Left lobe of liver (tissue), 2 donors: ENCODE measurements at regions not wholly inside any gene's neighbourhood (a gene's known extent, or its start where the extent isn't known, plus 50 kb on each side); places are given as distances from the start of the nearest gene placed in this dataset.

Source experiments
- ATAC-seq: fragments of 200-7000 bp; cut with Tn5 transposase; one replicate; pipeline ENCODE4 v1.9.1; 2020; ENCODE audit warnings: mild to moderate bottlenecking, moderate library complexity
- DNase-seq: peaks from one replicate; pipeline ENCODE4 v3.0.0-alpha.2; 2020; ENCODE audit warnings: low spot score
- donor health status: DM: no; HTN: no; CAD: no; lungs with moderate emphysema.
- donor health status: DM: no; HTN: yes; CAD: no.

DNA sequence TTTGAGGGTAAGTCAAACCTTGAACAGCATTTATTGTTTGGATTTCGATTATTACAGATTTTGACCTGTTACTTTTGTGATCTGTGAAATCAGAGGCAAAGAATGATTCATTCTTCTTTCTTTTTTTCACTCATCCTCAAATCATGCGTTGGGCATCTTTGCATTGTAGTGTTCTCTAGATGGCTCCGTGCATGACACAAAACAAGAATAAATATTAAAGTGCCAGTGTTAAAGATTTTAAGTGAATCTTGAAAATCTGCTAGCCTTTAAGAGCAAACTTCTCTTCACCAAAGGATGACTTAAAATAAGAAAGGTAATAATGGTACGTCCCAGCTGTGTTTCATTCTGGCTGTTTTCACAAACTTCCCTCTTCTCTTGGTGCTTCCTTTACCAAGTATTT, 361.9 kb upstream of the SMARCA2 start:
- ATAC-seq (no peak), DNase-seq (no peak)

DNA sequence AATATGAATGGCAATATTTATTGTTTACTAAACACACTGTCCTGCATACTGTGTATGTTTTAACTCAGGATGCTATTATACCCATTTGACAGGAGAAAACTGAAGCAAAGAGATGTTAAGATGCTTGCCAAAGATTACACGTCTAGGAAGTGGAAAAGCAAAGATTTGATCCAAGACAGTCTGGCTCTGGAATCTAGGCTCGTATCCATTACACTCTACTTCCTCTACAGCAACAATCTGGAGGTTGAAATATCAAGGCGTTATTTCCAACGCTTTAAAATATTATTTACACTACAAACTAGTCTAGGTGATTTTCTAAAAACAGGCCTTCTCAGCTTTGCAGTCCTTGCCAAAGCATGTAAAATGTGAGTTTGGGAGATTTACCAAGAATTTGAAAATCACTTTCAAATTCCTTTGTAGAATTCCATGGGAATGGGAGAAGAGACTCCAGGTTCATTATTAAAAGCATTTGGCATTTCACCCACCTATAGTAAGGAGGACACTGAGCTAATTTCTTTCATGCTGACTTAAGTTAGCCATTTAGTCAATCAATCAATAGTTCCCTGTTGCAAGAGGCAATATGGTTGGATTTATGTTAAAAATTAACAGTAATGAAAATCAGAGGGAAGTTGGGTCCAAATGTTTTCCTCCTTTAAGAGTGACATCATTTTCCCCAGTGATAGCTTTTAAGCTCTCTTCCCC, 356.3 kb upstream of the SMARCA2 start:
- ATAC-seq: no peak

DNA sequence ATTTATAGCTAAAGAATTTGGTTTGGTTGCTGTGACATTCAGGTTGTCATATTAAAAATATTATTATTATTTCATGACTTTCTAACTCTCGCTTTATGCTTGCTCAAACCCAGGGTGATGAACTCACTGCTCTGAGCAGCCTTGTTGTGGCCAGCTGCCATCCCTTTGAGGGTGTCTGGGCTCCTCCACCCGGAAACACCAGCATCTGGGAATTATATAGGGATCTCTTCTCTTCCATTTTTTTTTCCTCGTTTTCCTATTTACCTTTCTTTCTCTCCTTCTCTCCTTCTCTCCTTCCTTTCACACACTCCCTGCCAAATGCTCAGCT, 355.8 kb upstream of the SMARCA2 start:
- DNase-seq: no peak
- no peak for ATAC-seq

More for the DNA sequence above, 356.3 kb upstream of the SMARCA2 start:
- no peak for DNase-seq

DNA sequence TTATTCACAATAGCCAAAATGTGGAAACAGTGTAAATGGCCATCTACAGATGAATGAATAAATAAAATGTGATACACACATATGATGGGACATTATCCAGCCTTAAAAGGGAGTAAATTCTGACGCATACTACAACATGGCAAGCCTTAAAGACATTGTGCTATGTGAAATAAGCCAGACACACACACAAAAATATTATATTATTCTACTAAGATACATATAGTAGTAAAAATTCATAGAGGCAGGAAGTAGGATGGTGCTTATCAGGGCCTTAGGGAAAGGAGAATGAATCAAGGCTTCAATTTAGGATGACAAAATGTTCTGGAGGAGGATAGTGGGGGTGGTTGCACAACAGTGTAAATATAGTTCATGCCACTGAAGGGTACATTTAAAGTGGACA, 346.7 kb upstream of the SMARCA2 start:
- ATAC-seq (no peak), DNase-seq (no peak)

DNA sequence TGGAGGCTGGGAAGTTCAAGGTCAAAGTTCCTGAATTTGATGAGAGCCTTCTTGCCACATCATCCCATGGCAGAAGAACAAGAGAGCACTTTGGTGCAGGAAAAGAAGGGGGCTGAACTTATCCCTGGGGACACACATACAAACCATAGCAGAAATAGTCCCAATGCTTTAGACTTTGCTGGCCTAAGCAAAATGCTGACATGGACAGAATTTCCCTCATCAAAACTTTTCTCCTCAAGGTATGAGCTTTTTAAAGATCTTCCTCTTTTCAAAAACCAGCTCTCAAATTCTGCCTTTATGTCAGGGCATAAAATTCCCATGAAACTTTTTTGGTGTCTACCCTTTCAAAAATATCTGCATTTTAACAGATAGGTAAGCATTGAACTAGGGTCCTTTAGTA, 341.8 kb upstream of the SMARCA2 start:
- no peak for DNase-seq
- no peak for ATAC-seq

DNA sequence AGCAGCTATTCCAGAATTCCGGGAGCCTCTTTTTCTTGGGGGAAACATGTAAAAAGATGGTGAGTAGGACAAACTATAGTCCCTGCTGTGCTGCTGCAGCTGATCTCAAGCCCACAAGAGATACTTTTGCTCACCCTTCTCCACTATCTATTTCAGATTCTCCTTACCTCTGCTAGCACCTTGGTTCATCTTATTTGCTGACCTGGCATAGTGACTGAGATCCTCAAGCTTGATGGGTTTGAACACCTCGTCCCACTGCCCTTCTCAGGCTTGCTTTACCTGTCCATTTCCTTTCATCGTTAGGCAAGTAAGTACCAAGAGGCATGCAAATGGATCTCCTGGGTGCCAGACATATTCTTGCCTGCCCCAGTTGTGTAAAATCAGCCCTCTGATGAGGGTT, 338.4 kb upstream of the SMARCA2 start:
- ATAC-seq: no peak

DNA sequence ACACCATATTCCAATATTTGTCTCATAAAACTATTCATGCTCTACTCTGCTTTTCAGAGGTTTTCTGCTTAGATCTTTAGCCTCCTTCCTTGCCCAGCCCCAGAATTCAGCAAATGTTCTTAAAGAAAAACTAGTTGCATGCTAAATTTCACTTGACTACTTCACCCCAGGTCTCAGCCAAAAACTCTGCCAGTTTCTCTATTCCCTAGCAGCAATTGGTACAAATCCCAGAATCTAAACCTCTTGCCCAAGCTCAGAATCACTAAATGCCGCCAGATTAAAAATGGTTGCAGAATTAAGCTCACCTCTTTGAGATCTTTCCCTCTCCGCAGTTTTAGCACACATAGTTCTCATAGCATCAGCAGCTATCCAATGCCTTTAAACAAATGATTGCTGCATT, 331.2 kb upstream of the SMARCA2 start:
- no peak for DNase-seq

More for the DNA sequence above, 338.4 kb upstream of the SMARCA2 start:
- no peak for DNase-seq

DNA sequence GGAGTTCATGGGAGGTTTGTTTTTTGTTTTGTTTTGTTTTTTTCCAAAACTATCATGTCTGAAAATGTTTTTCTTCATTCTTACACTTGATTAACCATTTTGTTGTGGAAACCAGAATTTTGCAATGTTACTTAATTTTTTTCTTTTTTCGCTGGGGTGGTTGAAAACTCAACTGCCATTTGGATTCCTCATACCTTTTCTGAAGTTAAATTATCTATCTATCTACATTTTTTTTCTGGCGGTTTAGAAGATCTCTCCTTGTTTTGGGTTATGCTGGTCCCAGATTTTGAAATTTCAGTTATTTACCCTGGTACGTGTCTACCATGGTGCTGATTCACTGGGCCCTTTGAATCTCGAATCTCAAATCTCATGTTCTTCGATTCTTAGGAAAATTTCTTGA, 316.2 kb upstream of the SMARCA2 start:
- DNase-seq (no peak), ATAC-seq (no peak)

More for the DNA sequence above, 331.2 kb upstream of the SMARCA2 start:
- no peak for ATAC-seq

DNA sequence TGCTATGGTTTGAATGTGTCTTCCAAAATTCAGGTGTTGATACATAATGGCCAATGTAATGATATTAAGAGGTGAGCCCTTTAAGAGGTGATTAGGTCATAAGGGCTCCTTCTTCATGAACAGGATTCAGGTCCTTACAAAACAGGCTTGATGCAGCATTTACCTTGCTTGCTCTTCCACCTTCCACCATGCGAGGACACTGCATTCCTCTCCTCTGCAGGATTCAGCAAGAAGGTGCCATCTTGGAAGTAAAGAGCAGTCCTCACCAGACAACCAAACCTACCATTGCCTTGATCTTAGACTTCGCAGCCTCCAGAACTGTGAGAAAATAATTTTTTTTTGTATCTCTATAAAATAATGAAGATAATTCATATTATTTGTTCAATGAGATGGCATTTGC, 314.0 kb upstream of the SMARCA2 start:
- DNase-seq: no peak
- ATAC-seq: no peak

DNA sequence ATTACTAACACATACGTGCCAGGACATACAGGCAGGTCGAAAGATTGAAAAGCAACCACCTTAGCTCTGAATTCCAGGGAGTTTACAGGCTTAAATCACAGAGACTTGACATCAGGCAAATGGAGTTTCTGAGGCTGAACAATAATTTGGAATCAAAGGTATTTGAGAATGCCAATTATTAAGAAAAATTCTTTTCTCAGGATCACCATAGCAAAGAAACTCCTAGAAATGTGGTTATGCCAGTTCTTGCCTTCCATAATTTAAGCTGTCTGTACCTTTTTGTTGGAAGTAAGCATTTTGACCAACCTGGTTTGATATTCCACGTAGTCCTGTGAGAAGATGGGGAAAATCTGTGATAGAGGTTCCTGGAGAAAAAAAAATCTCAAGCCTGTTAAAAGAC, 312.4 kb upstream of the SMARCA2 start:
- ATAC-seq (no peak), DNase-seq (no peak)

DNA sequence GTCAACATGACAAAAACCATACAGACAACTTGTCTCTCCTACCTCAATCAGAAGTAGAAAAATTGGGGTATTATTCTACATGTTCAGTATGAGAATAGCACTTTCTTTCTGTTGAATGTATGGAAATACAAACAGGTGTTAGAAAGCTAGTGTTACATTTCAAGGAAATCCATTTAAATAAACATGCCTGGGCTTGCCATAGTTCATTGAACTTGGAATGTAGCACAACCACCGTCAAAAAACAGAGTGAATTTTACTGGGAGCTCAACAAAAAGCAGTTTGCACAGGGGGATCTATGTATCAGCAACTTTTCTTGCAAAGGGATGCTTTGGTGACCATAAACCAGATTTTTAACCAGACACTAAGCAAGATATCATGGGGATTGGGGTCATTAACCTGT, 307.9 kb upstream of the SMARCA2 start:
- no peak for DNase-seq

DNA sequence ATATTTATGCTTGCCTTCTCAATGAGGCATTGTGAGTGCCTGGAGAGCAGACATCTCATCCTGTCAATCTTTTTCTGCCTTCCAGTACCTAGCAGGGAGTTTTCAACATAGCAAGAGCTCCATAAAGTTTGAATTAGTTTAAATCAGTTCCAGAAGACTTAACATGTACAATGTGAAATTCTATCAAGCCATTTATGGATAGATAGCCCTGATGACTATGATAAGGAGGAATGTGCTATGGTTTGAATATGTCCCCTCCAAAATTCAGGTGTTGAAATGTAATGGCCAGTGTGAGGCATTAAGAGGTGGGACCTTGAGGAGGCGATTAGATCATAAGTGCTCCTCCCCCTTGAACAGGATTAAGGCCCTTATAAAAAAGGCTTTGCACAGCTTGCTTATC, 306.9 kb upstream of the SMARCA2 start:
- ATAC-seq: no peak

More for the DNA sequence above, 307.9 kb upstream of the SMARCA2 start:
- no peak for ATAC-seq

DNA sequence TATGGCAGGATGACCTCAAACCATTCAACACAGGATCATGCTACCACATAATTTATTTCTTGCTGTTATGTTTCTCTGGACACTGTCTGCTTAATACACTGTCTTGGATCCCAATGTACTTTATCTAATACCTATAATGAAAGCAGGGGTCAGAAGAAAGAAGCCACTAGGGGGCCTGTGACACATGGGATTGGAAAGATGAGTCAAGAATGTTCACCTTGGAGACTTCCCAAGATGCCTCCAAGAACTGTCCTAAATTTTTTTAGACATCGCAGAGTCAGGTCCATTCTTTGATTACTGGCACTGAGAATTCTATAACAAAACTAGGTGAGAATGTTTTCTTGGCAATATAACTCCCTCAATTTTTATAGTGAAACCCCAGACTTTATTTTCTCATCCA, 305.8 kb upstream of the SMARCA2 start:
- ATAC-seq (peak; percentile 67), DNase-seq (no peak)

More for the DNA sequence above, 306.9 kb upstream of the SMARCA2 start:
- DNase-seq: no peak

DNA sequence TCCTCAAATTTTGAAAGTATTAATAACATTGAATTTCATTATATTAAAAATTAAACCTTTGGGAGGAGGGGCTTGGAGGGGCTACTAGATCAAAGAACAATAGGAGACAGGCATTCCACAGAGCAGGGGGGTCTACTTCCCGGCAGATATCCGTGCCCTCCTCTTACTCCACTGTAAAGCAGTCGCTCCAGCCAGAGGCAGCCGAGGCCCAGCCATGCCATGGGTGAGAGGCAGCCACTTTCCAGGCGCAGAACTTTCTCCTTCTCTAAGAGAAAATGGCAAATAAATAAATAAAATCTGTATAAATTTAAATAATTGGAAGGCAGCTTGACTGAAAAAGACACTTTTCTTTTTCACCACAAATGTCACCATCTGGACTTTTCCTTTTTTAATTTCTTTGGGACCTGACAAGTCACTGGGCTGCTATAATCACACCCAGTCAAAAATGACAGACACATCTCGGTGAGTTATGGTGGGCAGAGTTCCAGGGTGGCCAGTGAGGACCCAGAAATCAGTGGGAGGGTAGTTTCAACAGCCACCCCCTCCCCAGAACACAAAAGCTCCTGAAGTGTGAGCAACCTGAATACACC, 302.2 kb upstream of the SMARCA2 start:
- DNase-seq (no peak), ATAC-seq (no peak)

DNA sequence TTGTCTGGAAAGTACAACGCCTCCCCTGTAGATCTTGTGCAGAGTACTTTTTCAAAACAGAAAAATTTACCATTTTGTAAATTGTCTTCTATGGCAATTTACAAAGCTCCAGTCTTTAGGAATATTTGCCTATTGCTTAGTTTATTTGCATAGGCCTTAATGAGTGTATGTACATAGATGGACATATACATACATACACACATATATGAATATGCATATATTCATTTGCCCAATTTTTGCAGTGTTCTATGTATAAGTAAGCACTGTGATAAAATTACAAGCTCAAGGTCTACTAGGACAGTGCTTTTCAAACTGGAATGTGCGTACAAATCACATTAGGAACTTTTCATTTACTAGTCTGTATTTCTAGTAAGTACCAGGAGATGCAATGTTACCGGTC, 301.3 kb upstream of the SMARCA2 start:
- no peak for ATAC-seq
- DNase-seq: no peak

DNA sequence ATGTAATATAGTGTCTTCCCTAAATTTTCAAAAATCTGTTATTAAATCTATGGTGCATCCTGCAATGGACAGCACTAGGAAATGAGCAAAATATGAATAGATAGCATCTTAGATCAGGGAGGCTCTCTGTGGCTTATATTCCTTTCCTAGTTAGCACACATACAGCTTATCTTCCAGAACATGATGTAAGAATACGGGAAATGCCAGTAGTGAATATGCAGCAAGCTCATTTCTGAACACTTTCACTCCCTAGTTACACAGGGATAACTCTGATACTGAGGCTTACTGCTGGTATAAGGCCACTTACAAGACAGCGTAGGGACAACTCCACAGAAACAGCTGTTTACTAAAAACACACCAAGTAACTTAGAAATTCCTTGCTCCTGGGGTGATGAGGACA, 297.3 kb upstream of the SMARCA2 start:
- ATAC-seq: no peak

DNA sequence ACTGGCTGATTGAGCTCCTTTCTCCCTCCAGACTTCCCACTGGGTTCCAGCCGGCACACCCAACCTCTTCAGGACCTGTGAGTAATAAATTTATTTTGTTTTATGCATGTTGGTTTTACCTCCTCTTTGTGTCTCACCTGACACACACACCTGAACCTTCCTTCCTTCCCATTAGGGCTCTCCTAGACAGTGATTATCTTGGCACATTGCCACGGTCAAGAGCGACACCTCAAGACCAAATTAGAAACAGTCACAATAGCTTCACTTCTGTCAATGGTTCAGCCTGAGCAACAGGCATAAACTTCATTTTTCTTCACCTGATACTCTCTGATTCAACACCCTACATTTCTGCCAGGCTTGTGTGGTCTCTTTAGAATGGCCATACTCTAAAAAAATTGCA, 296.3 kb upstream of the SMARCA2 start:
- ATAC-seq: no peak

More for the DNA sequence above, 297.3 kb upstream of the SMARCA2 start:
- DNase-seq: no peak

DNA sequence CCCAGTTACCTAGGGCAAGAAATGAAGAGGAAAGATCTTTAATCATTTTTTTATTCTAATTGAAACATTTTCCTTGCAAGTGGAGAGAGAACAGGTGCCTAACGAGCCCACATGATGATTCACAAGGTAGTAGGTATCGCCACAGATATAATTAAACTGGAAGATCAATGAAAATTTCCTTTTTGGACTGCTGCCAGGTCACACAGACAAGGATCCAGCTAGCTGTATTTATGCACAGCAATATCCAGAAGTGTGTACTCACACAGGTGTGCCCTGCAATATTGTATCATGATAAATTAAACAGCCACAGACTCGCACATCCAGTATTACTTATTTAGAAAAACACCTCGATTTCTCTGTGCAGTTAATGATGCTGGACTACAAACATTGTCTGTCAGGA, 294.0 kb upstream of the SMARCA2 start:
- no peak for ATAC-seq

More for the DNA sequence above, 296.3 kb upstream of the SMARCA2 start:
- no peak for DNase-seq

DNA sequence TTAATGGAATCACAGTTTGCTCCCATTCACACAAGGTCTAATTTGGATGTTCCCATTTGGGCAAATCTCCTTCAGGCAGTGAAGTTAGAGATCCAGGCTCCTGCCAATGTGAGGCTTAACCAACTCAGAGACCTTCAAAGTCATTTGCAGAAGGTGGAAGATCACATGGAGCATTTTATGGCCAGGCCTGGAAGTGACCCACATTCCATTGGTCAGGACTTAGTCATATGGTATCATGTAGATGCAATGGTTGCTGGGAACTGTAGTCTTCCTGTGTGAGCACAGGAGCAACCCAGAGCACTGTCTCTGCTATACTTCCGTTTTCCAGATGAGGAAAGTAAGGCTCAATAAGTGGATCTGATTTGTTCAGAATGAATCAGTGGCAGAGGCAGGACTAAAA, 292.7 kb upstream of the SMARCA2 start:
- no peak for ATAC-seq

More for the DNA sequence above, 294.0 kb upstream of the SMARCA2 start:
- DNase-seq: no peak

DNA sequence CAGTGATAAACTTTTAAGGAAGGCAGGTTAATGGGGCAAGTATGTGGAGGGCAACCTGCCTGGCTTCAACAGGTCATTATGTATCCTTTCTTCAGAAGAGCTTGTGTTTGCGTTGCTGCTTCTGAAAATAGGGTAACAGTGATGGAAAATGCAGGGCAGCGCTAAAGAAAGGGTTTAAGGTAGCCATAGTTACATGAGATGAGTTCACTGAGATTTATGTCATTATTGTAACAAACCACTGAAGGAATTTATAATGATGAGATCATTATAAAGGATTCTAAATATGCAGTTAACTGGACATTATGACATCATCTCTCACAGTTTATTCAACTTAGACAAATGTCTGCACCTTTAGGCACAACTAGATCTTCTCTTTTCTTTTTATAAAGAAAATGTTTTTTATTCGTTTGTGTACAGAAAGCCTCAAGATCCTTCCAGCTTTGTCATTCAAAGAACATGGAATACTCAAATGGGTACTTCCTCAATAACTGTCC, 291.6 kb upstream of the SMARCA2 start:
- DNase-seq (no peak), ATAC-seq (no peak)

More for the DNA sequence above, 292.7 kb upstream of the SMARCA2 start:
- no peak for DNase-seq

DNA sequence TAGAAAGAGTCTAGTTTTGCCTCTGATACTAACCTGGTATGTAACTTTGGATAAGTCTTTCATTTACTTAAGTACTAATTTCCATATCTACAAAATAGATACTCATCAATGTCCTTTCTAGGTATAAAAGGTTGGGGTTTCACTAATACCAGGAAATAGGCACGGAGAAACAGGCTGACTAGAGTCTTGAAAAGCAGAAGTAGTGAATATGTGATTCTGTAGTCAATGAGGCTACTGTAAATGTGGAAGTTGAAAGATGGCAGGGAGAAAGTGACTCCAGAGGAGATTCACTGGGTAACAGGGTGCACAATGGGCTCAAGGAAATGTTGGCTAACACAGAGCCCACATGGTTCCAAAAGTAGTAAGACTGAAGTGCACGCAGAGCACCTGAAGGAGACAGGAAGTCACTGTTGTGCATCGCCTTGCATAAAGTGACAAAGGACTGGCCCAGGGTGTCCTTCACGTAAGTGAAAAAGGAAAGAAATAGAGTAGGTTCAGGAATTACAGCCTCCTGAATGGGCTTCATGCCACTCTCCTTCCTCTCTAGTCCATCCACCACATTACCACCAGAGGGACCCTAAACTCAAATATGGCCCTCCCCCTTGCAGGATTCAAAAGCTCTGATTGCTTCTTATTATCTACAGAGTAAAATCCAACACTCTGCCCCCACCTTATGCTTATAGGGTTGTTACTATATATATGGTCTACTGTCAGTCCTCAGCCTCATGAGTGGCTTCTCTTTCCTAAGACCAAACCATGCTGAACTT, 288.0 kb upstream of the SMARCA2 start:
- ATAC-seq (no peak), DNase-seq (no peak)

DNA sequence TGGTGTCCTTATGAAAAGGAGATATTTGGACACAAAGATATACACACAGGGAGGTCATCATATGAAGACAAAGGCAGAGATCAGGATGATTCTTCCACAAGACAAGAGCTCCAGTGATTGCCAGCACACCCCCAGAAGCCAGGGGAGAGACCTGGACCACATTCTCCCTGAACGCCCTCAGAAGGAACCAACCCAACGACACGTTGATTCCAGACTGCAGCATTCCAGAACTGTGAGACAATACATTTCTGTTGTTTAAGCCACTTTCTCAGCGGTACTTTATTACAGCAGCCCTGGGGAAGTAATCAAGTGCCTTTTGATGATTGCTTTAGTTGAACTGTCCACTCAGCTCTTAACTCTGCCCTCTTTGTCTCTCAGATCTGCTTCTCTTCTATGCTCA, 285.5 kb upstream of the SMARCA2 start:
- DNase-seq (no peak), ATAC-seq (no peak)
